ENCODE measurements at regions not wholly inside any gene's neighbourhood (a gene's known extent, or its start where the extent isn't known, plus 50 kb on each side); places are given as distances from the start of the nearest gene placed in this dataset.

- DNase-seq (ENCODE audit: low spot score), result no peak
Measured at GRCh38 chr22:27003297-27003696, 345.9 kb downstream of the MIAT start.

GRCh38 chr22:27004434-27004833, 347.0 kb downstream of the MIAT start:
- no peak for DNase-seq (ENCODE audit: low spot score)

- DNase-seq (ENCODE audit: low spot score), result no peak
Measured at GRCh38 chr22:27008454-27008853, 351.1 kb downstream of the MIAT start.

GRCh38 chr22:27011133-27011532, 353.7 kb downstream of the MIAT start:
- no peak for DNase-seq (ENCODE audit: low spot score)

- no peak for DNase-seq (ENCODE audit: low spot score)
Measured at GRCh38 chr22:27011717-27012116, 354.3 kb downstream of the MIAT start.

GRCh38 chr22:27019827-27020226, 362.4 kb downstream of the MIAT start:
- no peak for DNase-seq (ENCODE audit: low spot score)

- DNase-seq (ENCODE audit: low spot score), result no peak
Measured at GRCh38 chr22:27022274-27022895, 365.0 kb downstream of the MIAT start.

GRCh38 chr22:27022896-27023361, 365.5 kb downstream of the MIAT start:
- DNase-seq (ENCODE audit: low spot score), result no peak

GRCh38 chr22:27023591-27023990, 366.2 kb downstream of the MIAT start:
- DNase-seq (ENCODE audit: low spot score), result no peak

GRCh38 chr22:27024982-27025381, 367.6 kb downstream of the MIAT start:
- no peak for DNase-seq (ENCODE audit: low spot score)

- DNase-seq (ENCODE audit: low spot score), result no peak
Measured at GRCh38 chr22:27028093-27028492, 370.7 kb downstream of the MIAT start.

GRCh38 chr22:27029584-27030130, 372.3 kb downstream of the MIAT start:
- DNase-seq (ENCODE audit: low spot score), result no peak

- no peak for DNase-seq (ENCODE audit: low spot score)
Measured at GRCh38 chr22:27032091-27032761, 374.8 kb downstream of the MIAT start.

- no peak for DNase-seq (ENCODE audit: low spot score)
Measured at GRCh38 chr22:27041745-27042310, 384.4 kb downstream of the MIAT start.

- no peak for DNase-seq (ENCODE audit: low spot score)
Measured at GRCh38 chr22:27043262-27043661, 385.9 kb downstream of the MIAT start.

- DNase-seq (ENCODE audit: low spot score), result no peak
Measured at GRCh38 chr22:27045103-27045947, 387.9 kb downstream of the MIAT start.

- no peak for DNase-seq (ENCODE audit: low spot score)
Measured at GRCh38 chr22:27046086-27046485, 388.7 kb downstream of the MIAT start.

- DNase-seq (ENCODE audit: low spot score), result no peak
Measured at GRCh38 chr22:27046603-27047002, 389.2 kb downstream of the MIAT start.

GRCh38 chr22:27050771-27051170, 393.4 kb downstream of the MIAT start:
- no peak for DNase-seq (ENCODE audit: low spot score)

GRCh38 chr22:27051407-27051806, 394.0 kb downstream of the MIAT start:
- no peak for DNase-seq (ENCODE audit: low spot score)

- DNase-seq (ENCODE audit: low spot score), result no peak
Measured at GRCh38 chr22:27057717-27058116, 400.3 kb downstream of the MIAT start.

GRCh38 chr22:27060190-27060589, 402.8 kb downstream of the MIAT start:
- no peak for DNase-seq (ENCODE audit: low spot score)

Data from hematopoietic multipotent progenitor cell treated with erythropoietin and hydrocortisone succinate and interleukin-3 and kit ligand, for 15 days (in vitro differentiated cells).